EL (cell line): ENCODE measurements at regions not wholly inside any gene's neighbourhood (a gene's known extent, or its start where the extent isn't known, plus 50 kb on each side); places are given as distances from the start of the nearest gene placed in this dataset.
"Not testable (repeated sequence)": the region's sequence is repeated elsewhere in the genome, so short reads cannot be mapped to it uniquely, and the experiment has no call there.

Source experiments
- DNase-seq: peaks from one replicate; pipeline ENCODE4 v3.0.0-alpha.2; 2016

DNA sequence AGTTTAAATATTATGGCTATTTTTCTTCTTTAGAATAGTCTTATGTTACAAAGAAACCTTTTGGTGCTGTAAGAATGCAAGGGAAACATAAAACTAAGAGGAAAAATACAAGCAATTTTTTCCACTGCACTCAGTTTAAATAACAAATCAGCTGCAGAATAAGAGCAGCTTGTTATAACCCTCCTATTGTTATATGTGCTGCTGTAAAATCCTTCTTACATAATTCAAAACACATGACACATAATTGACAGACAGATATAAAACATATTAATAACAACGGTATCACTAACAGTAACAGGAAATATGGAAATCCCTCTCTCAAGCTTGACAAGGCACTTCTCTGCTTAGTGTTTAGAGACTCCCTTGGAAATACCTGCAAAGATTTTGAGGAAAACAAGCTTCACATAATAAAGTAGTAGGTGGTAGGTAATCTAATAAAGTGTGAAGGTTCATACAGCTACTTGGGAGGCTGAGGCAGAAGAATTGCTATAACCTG is 385.3 kb upstream of the HS3ST1 start:
- no peak for DNase-seq

DNA sequence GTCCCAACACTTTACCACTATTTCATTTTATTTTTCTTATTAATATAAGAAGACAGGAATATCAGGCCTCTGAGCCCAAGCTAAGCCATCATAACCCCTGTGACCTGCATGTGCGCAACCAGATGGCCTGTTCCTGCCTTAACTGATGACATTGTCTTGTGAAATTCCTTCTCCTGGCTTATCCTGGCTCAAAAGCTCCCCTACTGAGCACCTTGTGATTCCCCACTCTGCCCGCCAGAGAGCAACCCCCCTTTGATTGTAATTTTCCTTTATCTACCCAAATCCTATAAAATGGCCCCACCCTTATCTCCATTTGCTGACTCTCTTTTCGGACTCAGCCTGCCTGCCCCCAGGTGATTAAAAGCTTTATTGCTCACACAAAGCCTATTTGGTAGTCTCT is 382.8 kb upstream of the HS3ST1 start:
- not testable (repeated sequence) for DNase-seq

DNA sequence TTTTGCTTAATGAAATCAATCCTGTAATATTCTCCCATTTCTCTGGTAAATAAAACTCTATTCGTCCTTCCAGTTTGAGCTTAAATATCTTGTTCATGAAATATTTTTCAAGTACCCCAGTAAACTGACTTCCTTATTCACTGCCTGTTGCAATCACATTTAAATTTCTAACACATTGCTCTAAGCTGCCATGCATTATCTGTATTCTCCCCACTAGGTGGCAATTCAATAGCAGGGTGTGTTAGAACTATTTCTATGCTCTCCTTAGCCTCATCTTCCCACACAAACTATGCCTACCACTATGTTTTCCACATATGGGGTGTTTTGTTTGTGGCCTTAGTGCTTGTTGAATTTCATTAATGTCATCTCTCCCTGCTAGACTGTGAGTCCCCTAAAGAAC is 377.1 kb upstream of the HS3ST1 start:
- DNase-seq, result no peak

DNA sequence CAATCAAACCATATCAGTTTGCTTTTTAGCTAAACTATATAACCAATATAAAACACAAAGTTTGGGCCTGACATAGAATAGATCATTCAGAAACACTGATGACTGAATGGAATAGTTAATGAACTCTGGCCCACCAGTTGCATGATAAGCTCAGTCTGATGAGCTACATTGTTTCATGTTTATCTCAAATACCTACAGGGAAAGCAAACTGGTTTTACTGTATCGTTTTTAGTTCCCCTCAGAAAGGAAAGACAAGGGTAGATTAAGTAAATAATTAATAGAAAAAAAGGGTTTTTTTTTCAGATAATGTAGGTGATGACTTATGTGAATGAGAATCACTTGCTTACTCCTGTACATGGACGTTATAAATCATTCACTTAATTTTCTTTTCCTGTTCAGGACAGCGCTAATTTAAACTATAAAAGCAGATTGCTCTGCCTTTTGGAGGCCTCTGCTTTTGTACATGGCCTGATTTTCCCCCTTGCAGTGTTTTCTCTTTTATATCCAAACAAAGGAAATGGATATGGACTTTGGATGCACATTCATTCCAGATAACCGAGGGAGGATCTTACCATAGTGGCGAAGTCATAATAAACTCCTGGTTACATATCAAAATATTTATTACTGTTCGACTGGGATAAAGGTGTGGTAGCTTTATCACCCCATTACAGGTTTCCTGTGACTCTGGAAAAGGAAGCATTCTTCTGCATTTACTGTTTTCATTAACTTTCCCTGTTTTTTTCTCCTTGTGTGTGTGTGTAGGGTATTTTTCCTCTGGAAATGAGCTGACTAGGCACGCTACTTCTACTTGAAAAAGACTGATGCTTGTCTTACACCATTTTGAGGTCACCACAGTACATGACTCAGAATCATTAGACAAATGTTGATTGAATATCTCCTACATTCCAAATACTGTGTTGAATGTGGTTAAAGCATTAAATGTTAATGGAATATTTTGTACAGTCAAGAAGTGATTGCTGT is 373.1 kb upstream of the HS3ST1 start:
- DNase-seq, result no peak

DNA sequence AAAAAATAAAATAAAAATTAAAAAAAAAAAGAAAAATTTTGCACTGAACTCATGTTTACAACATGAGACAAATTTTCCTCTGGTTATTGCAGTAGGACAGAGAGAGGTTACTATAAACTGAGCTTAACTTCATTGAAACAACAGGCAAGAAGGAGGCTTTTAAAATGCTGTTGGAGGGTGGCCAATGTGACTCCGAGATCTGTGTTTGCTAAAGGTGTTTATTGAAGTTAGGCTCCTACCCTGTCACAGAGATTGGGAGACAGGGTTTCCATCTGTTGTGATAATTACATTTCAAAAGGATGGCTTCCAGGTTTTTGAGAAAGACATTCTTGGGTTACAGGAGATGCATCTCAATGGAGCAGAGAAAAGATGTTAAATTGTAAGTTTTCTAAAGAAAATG is 370.5 kb upstream of the HS3ST1 start:
- no peak for DNase-seq

DNA sequence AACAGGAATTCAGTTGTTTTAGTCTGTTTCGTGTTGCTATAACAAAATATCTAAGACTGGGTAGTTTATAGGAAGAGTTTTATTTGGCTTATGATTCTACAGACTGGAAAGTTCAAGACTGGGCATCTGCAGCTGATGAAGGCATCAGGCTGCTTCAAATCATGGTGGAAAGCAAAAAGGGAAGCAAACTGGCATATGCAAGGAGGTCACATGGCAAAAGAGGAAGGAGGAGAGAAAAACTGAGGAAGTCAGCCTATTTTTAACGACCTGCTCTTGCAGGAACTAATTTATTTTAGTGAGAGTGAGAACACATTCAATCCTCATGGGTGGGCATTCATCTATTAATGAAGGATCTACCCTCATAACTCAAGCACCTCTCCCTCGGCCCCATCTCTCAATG is 363.1 kb upstream of the HS3ST1 start:
- no peak for DNase-seq

DNA sequence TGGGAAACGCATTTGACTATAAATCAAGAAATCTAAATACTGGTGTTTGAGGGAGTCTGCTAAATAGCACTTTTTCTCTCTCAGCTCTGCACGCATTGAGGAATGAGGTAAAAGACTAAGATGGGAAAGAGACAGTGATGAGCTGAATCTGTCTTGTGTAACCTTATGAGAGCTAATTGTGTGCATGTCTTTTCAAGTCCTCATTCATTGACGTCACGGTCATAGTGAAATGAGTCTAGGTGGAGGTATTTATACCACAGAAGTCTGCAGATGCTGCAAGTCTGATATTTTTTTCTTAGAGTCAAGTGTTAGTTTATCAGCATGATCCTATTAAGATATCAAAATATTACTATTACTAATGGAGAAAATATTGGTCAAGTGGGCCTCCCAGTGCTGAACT is 361.5 kb upstream of the HS3ST1 start:
- DNase-seq, result no peak

DNA sequence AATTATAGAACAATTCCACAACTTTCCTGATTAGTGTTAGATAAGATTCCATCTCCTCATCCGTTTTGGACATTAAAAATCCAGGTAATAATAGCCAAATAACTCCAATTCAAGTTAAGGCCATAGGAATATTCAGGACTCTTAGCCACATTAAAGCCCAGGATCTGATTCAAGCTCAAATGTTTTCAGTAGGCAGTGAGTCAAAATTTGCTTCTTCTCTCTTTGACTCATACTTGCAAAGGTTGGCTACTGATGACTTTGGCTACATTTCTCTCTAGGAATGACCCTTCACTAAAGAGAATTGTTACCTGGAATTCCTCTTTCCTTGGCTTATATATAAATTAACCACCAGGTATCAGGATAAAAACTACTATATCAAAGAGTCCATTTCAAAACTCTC is 354.9 kb upstream of the HS3ST1 start:
- no peak for DNase-seq

DNA sequence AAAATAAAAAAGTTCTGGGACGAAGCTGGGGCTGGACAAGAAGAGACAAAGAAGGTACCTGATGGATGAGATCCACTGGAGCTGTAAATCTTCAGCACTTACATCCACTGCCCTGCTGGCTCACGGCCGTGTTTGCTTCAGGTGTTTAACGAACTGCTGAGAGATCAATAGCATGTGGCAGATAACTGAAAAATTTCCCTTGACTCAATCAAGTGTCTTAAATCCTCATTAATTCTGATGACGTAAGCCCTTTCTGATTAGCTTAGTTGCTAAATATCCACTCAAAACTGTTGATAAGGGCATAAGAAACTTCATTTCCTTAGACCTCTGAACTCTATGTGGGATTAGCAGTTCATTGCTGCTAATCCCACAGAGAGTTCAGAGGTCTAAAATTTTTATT is 354.2 kb upstream of the HS3ST1 start:
- DNase-seq, result no peak

DNA sequence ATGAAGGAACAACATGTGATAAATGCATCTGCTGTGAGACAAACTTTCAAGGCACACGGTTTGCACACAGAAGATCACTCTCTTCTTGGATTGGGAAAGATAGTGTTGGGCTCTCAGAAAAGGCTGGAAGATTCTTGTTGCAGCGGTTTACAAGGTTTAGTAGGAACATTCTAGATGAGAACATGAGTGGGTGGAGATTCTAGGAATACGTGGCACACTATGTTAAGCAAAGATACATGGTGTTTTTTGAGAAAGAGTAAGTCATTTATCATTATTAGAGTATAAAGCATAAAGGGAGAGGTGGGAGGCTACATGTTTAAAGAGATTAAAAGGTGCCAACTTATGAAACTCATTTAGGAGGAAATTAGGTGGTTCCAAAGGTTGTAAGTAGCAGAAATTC is 348.8 kb upstream of the HS3ST1 start:
- no peak for DNase-seq

DNA sequence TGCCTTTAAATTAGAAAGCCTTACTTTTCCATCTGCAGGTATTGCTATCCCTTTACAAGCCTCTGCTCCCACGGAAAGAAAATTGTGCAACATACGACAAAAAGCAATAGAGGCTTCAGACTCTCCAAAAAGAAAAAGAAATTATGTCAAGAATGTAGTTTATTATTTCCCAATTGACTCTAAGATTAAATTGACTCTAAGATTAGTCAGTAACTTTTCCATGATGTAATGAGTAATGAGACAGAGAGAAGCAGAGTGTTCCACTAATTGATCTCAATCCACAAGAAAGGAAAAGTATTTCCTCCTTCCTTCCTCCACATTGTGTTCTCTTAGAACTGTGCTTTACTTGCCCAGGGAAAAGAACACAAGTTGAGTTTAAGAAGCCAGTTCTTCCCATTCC is 345.7 kb upstream of the HS3ST1 start:
- DNase-seq, result no peak

DNA sequence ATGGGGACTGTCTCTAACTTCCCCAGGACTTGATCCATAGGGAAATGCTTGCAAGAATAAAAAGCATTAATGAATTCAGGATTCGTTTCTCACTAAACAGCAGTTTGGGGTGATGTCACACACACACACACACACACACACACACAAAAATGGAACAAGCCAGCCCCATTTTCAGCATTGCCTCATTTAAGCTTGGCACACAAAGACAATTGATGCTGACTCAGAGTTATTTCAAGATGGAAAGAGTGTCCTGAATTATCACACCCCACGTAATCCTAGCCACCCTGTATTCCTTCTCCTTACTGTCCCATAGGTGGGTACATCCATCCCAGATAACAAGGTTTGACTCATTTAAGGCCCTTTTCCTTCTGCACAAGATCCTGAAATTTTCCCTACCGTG is 345.1 kb upstream of the HS3ST1 start:
- no peak for DNase-seq

DNA sequence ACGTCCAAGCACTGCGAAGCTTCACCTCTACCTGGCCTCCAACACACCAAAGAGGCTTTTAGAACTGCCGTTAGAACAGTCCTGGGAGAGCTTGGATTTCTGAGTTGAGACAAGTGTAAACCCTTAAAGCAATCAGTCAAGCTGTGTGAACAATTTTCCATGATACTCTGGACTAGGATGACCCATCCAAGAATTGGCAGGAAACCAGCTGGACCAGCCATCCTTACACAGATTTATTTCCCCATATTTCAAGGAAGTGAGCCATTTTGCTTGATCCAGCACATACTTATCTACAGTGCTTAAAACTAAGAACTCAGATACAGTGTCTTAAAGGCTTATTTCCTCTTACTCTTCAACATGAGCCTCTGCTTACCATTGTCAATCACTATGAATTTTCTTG is 340.7 kb upstream of the HS3ST1 start:
- DNase-seq, result no peak

DNA sequence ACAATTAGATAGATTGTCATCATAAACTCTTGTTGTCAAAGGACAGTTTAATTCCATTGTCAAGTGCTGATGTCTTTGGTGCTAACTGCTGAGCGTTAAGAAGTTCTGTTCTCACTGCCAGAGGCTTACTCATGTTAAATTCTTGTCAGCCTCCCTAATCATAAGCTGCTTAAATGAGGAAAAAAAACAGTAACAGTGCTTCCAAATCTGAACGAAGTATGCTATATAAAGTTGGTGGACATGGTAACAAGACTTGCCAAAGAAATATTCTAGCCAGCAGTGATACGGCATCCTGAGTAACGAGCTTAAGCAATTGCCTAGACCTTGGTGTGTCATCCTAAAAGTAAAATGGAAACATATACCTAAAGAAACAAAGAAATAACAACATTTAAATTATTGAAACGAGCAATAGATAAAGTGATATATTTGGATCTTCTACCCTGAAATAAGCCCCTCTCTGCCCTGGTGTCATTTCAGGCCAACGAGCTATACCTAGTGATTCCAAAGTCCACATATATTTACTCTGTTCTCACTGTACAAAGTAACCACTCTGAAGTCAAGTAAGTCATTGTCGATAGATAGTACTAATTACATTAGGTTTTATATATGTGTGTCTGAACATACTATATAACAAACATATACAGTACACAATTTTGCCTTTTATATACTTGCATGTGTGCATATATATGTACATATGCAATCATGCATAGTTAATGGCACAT is 339.7 kb upstream of the HS3ST1 start:
- DNase-seq, result no peak

DNA sequence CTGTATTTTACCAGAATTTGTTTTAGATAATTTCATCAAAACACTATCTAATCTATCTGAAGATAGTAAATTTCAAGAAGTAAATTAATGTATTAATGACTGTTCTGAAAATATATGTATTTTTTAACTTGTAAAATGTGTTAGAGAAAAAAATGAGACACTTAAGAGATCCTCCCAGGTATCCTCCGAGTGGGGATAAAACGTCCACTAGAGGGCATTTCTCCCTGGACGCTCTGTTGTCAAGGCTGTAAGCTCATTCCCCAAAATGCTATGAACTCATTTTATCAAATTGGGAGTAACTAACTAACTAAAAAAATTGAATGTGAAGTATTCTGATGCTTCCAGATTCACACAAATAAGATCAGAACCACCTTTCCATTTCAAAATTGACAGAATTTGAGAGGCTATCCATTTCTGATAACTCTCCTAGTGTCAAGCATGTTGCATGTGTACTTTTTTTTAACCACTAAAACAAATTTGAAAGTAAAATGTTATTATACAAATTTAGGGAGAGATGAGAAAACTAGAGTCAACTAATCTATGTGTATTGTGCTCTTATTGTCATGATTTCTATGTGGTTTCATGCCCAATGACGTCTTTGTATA is 337.3 kb upstream of the HS3ST1 start:
- DNase-seq, result no peak

DNA sequence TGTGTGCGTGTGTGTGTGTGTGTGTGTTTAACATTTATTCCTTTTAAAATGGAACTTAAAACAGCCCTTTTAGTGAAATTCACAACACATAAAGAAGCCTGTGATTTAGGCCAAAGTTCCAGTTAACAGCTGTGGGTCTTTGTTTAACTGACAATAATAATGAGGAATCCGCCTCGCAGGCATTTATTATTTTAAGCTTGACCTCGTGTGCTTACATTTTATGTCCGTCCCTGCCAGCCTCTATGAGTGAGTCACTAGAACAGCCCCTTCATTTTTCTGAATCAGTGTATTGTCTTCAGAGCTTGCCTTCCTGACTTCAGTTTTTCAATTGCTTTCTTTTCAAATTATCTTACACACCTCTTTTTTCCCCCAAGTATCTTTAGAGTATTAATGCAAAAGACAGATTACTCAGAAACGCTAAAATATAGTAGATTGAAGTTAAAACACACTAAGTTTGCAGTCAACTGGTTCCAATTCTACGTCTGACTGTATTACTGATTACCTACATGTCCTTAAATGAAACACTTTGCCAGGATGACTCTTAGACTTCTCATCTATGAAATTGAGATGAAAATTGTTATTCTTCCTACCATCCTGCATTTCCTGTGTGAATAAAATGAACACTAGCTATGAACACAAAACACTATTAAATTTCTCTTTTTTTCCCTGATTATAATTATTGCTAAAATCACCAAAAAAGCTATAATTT is 319.6 kb upstream of the HS3ST1 start:
- no peak for DNase-seq

DNA sequence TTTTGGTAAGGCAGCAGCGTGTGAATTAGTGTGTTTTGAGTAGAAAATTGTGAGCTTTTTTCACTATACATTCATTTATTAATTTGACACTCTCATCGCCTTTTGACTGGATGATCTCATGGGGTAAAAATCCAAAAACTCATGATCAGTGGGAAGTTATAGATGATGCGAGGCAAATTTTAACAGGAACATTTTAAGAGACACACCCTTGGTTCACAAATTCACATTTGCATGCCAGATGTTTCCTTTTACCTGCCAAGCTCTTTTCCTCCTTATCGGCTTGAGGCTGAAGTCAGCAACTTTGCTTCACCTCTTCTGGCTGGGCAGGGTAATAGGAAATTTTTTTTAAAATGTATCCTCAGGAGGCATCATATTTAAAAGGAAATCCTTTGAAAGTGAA is 318.0 kb upstream of the HS3ST1 start:
- DNase-seq, result no peak

DNA sequence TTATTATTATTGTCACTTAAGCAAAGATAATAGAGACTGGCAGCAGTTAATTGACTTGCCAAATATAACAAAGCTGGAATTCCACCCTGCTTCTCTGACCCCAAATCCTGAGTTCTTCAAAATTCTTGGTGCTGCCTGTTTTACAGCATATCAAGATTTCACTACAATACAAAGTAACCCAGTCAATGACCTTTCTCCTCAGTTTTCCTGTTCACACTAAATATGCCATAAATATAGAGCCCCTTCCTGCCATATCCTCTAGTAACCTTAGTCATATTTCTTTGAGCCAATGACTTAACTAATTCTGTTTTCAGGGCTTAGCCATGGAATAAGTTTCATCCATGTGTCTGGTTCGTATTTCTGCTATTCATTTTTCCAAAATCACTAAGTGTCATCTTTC is 315.3 kb upstream of the HS3ST1 start:
- no peak for DNase-seq

DNA sequence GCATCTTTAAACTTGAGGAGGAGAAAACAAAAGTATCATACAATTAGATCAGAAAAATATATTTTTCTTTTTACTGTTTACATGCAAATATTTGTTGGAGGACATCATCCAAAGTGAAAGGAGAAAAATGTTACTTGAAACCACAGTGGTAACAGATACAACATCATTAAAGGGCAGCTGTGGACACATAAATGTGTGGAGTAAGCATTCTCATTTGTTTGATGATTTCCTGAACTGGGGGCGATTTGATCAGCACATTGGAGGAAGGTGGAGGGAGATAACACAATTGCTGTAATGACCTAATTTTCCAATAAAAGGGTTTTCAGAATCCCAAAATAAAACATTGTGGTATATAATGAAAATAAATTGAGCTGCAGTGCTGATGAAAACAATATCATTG is 314.5 kb upstream of the HS3ST1 start:
- no peak for DNase-seq

DNA sequence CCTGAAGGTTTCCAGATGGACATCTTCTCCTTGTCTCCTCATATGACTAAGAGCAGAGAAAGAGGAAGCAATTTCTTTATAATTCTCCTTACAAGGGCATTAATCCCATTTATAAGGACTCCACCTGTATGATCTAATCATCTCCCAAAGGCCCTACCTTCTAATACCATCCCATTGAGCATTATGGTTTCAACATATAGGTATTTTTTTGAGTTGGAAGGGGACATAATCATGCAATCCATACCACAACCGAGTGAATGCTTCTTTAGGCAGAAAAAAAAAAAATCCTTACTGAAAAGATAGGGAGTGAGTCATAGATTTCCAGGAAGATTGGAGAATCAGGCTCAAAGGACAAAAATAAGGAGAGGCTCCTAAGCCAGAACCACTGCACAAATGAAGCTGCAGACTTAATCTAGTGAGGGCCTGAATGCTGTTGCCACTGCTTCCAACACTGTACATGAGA is 312.5 kb upstream of the HS3ST1 start:
- no peak for DNase-seq

DNA sequence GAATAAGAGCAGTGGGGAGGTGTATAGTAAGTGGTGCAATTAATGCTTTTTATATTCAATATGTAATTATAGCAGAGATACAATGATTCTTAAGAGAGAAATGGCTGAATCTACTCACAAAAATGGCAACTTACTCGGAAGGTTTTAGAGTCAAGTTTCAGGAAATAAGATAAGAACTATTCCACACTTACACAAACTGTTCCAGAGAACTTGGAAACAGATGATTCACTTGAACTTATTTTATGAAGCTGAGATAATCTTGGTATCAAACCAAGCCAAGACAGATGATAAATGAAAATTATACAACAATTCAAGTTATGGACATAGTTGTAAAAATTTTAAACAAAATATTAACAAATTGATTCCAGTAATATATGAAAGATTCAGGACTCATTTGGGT is 311.3 kb upstream of the HS3ST1 start:
- no peak for DNase-seq

DNA sequence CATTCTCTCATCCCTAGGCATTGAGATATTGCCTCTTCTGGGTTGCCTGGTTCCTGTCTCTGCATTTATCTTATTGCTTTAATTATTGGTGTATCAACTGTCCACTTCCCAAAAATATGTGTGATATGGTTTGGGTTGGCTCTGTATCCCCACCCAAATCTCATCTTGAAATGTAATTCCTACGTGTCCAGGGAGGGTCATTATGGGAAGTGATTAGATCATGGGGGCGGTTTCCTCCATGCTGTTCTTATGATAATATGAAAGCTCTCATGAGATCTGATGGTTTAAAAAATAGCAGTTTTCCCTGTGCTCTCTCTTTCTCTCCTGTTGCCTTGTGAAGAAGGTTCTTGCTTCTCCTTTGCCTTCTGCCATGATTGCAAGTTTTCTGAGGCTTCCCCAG is 308.3 kb upstream of the HS3ST1 start:
- DNase-seq, result no peak

DNA sequence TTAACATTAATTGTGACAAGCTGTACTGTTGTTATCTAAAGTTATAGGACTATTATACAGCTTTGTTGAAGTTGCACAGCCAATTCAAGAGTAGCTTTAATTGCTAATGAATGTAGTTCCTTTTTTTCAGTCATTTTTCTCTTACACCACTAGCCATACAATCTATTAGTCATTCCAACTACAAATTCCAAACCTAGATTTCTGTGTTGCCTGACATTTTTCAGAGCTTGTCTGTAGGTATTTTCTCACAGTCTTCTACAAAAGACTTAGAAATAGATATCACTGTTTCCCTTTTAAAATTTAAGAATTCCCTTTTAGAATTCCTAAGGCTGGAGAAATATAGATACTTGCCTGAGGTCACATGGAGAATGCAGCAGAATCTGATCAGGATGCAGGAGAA is 307.0 kb upstream of the HS3ST1 start:
- no peak for DNase-seq
